Peyer's patch (tissue), 4 donors: ENCODE measurements at regions not wholly inside any gene's neighbourhood (a gene's known extent, or its start where the extent isn't known, plus 50 kb on each side); places are given as distances from the start of the nearest gene placed in this dataset.

Experiments
- CTCF ChIP-seq, 6 experiments: fragments of 450-650 bp in 4 of 6; fragments of 200-600 bp in 2 of 6; sonication (generic) in 1 of 6; IDR thresholded peaks; one replicate each; pipeline ENCODE4 v1.5.1; 2017 to 2019; ENCODE audit warnings: antibody characterized with exemption in 6 of 6, mild to moderate bottlenecking in 3 of 6, moderate library complexity in 1 of 6
- POLR2A ChIP-seq, 2 donors: fragments of 450-650 bp; IDR thresholded peaks; one replicate each; pipeline ENCODE4 v1.5.1; 2017; ENCODE audit warnings: antibody characterized with exemption in 2 of 2, mild to moderate bottlenecking in 2 of 2, moderate library complexity in 2 of 2

GRCh38 chr3:177795859-177796258 lies 598.6 kb upstream of the TBL1XR1 start:
- TF ChIP-seq CTCF (IDR thresholded peaks at IDR 0.05) (no peak), POLR2A (IDR thresholded peaks at IDR 0.05) (no peak)
